ENCODE measurements at regions not wholly inside any gene's neighbourhood (a gene's known extent, or its start where the extent isn't known, plus 50 kb on each side); places are given as distances from the start of the nearest gene placed in this dataset.

GRCh38 chr13:74485757-74486156 is 351.6 kb upstream of the KLF12 start:
- TF ChIP-seq CTCF (IDR thresholded peaks at IDR 0.05) (no peak), POLR2A (IDR thresholded peaks at IDR 0.05) (no peak)
